ENCODE measurements at regions not wholly inside any gene's neighbourhood (a gene's known extent, or its start where the extent isn't known, plus 50 kb on each side); places are given as distances from the start of the nearest gene placed in this dataset.
"Not testable (repeated sequence)": the region's sequence is repeated elsewhere in the genome, so short reads cannot be mapped to it uniquely, and the experiment has no call there.

DNA sequence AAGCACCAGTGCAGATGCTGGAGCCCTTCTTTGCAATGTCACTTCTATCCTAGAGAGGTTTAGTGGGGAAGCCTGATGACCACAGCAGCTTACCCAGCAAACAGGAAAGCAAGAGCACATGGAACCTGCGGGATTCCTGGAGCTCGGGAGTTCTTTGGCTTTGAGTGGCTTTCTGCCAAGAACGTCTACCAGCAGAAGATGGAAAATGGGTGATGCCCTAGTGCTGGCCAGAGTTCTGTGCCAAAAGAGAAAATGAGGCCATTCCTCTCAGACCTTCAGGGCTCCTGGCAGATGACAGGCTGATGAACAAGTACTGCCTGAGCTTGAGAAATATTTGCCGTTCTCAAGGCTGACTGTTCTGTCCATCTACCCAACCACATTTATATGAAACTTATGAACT, 332.1 kb upstream of the CCL2 start:
- no peak overlapping the region for H3K27ac Mint-ChIP-seq
- no peak for DNase-seq
- peaks cover 0 to 4% (median 0%) of the 10 kb centered on the region in 3 donors for H3K27me3 Mint-ChIP-seq (ENCODE audit: low read depth in 3 of 3)
- no peak overlapping the region for H3K4me3 Mint-ChIP-seq
- no peaks in the 10 kb centered on the region for H3K9me3 Mint-ChIP-seq
- H3K4me1 Mint-ChIP-seq, result no peaks in the 10 kb centered on the region
- H3K36me3 Mint-ChIP-seq, result no peaks in the 10 kb centered on the region

DNA sequence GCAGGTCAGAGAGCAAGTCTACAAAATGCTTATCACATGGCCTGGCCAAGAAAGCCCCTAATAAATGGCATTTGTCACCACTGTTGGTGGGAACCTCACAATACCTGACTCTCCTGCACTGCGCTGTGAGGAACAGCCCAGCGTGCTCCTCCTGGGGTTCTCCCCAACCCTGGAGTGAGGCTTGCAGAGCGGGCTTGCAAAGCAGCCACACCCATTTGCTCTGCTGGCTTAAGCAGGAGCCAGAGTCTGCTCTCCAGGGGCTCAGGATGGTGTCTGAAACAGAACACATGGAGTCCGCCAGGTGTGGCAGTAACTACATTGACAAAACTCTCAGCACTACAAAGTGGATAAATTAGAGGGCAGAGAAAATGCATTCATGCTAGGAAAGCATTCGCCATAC, 331.0 kb upstream of the CCL2 start:
- H3K4me1 Mint-ChIP-seq, result no peaks in the 10 kb centered on the region

DNA sequence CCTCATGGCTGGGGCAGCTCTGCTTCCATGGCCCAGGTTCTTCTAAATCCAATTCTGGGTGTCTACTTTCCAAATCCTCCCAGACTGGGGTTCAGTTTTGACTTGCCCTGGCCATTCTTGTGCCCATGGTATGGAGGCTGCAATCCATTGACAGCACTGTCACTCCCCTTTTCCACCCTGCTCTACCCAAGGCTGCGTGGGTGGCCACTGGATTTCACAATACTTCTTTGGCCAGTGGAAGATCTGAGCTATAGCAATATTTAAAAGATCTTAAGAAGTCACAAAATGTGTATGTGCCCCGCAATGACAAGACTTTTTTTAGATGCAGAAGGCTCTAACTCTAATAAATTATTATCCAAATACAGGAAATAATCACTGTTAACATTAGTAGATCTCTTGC, 329.4 kb upstream of the CCL2 start:
- H3K4me3 Mint-ChIP-seq, result no peak overlapping the region
- H3K4me1 Mint-ChIP-seq, result no peaks in the 10 kb centered on the region
- H3K27me3 Mint-ChIP-seq (ENCODE audit: low read depth in 3 of 3), result peaks cover 0 to 4% (median 1%) of the 10 kb centered on the region in 3 donors
- no peak overlapping the region for H3K27ac Mint-ChIP-seq
- no peaks in the 10 kb centered on the region for H3K36me3 Mint-ChIP-seq
- DNase-seq, result no peak
- H3K9me3 Mint-ChIP-seq, result no peaks in the 10 kb centered on the region

More for the DNA sequence above, 331.0 kb upstream of the CCL2 start:
- Mint-ChIP-seq H3K27ac (no peak overlapping the region), H3K36me3 (no peaks in the 10 kb centered on the region), H3K27me3 (ENCODE audit: low read depth in 3 of 3) (peaks cover 0 to 4% (median 1%) of the 10 kb centered on the region in 3 donors), H3K4me3 (no peak overlapping the region), H3K9me3 (no peaks in the 10 kb centered on the region)
- DNase-seq, result no peak

DNA sequence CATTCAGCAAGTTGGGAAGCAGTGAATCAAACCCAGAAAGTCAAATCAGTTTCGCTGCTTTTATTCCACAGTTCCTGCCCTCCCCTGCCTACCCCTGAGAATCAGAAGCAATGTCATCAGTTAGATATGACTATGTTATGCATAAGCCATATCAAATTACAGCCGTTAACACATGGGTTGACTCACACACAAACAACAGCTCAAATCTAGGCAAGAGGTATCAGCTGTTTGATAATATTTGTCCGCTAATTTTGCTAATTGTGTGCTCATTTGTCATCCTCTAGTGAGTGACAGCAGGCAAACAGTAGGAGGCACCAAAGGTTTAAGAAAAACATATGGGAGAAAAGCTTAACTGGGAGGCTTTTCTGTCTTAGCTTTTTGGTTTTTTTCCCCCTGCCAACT, 327.4 kb upstream of the CCL2 start:
- Mint-ChIP-seq H3K4me3 (no peak overlapping the region), H3K27ac (no peak overlapping the region), H3K4me1 (no peaks in the 10 kb centered on the region), H3K9me3 (no peaks in the 10 kb centered on the region), H3K27me3 (ENCODE audit: low read depth in 3 of 3) (peaks cover 0 to 6% (median 0%) of the 10 kb centered on the region in 3 donors), H3K36me3 (no peaks in the 10 kb centered on the region)
- no peak for DNase-seq

DNA sequence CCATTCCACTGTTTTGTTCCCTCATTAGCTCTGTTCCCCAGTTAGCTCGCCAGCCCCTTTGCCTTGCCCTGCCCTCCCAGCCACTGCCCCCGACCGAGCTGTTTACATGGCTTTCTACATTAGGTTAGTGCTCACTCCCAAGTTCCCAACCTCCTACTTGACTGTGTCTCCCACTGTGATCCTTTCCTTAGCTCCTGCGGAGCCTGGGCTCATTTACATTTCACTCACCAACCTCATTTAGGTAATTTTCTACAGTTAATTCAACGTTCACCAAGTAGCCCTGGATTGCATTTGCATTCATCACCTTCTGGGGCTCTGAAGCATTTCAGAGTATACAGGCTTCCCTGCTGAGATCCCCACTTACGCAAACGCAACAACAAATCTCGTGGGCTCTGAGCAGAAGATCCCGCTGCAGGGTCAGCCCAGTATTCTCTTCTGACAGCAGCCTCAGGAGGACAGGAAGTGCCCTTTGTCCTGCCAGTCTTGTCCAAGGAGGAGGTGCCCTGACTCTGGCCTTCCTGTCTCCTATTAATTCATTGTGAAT, 325.8 kb upstream of the CCL2 start:
- no peak overlapping the region for H3K4me3 Mint-ChIP-seq
- peaks cover 0 to 6% (median 0%) of the 10 kb centered on the region in 3 donors for H3K27me3 Mint-ChIP-seq (ENCODE audit: low read depth in 3 of 3)
- H3K27ac Mint-ChIP-seq, result peak overlapping the region in 1 of 6 donors; percentile 14
- no peaks in the 10 kb centered on the region for H3K4me1 Mint-ChIP-seq
- H3K9me3 Mint-ChIP-seq, result no peaks in the 10 kb centered on the region
- no peak for DNase-seq
- no peaks in the 10 kb centered on the region for H3K36me3 Mint-ChIP-seq

DNA sequence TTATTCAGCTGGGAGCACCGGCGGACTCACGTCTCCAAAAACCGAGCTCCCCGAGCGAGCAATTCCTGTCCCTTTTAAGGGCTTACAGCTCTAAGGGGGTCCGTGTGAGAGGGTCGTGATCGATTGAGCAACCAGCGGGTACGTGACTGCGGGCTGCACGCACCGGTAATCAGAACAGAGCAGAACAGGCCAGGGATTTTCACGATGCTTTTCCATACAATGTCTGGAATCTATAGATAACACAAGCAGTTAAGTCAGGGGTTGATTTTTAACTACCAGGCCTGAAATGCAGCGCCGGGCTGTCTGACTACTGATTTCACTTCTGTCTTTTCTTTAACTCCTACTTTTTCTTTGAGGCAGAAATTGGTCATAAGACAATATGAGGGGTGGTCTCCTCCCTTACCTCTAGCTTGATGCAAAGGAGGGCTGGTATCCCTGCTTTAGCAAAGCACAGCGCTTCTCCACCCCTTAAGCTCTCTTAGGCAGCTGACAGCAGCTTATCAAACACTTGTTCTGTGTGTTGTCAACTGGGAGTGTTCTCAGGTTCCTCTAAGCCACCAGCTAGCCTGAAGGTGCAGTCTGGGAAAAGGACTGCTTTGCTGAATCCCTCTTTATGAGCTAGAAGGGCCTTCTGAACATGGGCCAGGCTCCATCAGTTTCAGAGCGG, 323.8 kb upstream of the CCL2 start:
- H3K4me3 Mint-ChIP-seq; H3K4me1 Mint-ChIP-seq; H3K36me3 Mint-ChIP-seq; DNase-seq; H3K27ac Mint-ChIP-seq; H3K27me3 Mint-ChIP-seq (ENCODE audit: low read depth in 3 of 3); H3K9me3 Mint-ChIP-seq: not testable (repeated sequence)

DNA sequence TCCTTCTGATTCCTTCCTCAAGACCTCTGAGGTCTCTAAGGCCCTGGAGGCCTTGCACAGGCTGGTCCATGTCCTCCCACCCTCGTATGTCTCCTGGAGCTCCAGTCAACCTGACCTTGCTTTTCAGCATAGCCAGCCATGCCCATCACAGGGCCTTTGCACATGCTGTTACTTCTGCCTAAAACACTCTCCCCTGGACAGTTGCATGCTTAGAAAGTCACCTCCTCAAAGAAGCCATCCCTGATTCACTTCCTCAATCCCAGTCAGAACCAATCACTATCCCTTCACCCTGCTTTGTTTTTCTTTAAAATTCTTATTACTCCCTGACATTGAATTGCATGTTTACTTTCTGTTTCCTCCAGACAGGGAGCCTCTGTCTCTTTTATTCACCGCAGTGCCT, 322.1 kb upstream of the CCL2 start:
- DNase-seq, result no peak
- H3K4me1 Mint-ChIP-seq, result no peaks in the 10 kb centered on the region
- H3K9me3 Mint-ChIP-seq, result no peaks in the 10 kb centered on the region
- H3K27ac Mint-ChIP-seq, result no peak overlapping the region
- H3K27me3 Mint-ChIP-seq (ENCODE audit: low read depth in 3 of 3), result peaks cover 0 to 8% (median 0%) of the 10 kb centered on the region in 3 donors
- H3K4me3 Mint-ChIP-seq, result no peak overlapping the region
- H3K36me3 Mint-ChIP-seq, result no peaks in the 10 kb centered on the region

DNA sequence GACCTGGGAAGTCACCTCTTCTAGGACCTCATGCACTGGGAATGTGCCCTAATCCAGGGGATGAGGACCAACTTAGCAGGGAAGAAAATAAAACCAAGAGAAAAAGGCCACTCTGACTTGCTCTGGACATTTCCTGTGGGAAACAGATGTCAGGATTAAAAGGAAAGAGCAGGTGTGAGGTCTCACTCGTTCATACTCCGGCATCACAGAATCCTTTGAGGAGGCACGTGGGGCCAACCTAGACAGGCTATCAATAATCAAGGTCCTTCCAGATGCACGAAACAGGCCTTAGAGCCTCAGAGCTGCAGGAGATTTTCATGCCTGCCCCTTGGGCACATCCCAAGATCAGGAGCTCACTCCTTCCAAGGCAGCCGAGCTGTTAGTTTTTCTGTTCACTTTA, 321.5 kb upstream of the CCL2 start:
- no peak overlapping the region for H3K4me3 Mint-ChIP-seq
- no peaks in the 10 kb centered on the region for H3K4me1 Mint-ChIP-seq
- H3K36me3 Mint-ChIP-seq, result no peaks in the 10 kb centered on the region
- no peak for DNase-seq
- peaks cover 0 to 8% (median 0%) of the 10 kb centered on the region in 3 donors for H3K27me3 Mint-ChIP-seq (ENCODE audit: low read depth in 3 of 3)
- no peaks in the 10 kb centered on the region for H3K9me3 Mint-ChIP-seq
- H3K27ac Mint-ChIP-seq, result no peak overlapping the region

DNA sequence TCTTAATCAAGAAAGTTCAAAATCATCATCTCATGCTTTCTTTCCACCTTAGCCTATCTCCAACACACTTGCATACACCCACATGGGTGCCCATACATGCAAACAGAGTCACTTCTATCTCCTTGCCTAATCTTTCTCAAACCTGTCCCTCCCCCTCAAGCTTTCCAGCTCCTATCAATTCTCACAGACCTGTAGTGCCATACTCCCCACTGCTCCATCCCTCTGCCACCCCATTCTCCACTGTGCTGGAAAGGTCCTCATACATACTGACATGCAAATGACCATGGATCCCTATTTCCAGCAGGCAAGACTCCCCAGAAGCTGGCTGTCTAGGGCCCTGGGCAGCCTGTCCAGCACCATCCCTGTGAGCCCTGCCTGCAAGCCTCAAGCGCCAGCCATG, 320.4 kb upstream of the CCL2 start:
- H3K4me1 Mint-ChIP-seq, result no peaks in the 10 kb centered on the region
- H3K27ac Mint-ChIP-seq, result no peak overlapping the region
- no peaks in the 10 kb centered on the region for H3K9me3 Mint-ChIP-seq
- H3K27me3 Mint-ChIP-seq (ENCODE audit: low read depth in 3 of 3), result peaks cover 0 to 7% (median 0%) of the 10 kb centered on the region in 3 donors
- no peak overlapping the region for H3K4me3 Mint-ChIP-seq
- no peak for DNase-seq
- no peaks in the 10 kb centered on the region for H3K36me3 Mint-ChIP-seq

DNA sequence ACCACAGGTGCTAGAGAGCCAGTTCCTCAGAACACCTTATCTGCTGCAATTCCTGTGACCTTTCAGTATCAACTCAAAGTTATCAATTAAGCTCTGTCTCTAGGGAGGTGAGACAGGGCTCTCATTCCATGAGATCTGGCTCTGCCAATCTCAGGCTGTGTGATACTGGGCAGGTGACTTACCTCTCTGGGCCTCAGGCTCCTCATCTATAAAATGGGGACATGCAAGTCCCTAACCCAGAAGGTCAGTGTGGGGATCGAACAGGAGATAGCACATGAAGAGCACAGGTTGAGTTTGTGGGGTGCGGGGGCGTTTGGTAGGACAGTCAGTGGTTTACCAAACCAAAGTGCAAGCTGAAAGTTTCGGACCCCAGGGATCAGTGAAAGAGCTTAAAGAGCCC, 319.3 kb upstream of the CCL2 start:
- H3K36me3 Mint-ChIP-seq, result no peaks in the 10 kb centered on the region
- peaks cover 0 to 8% (median 3%) of the 10 kb centered on the region in 3 donors for H3K27me3 Mint-ChIP-seq (ENCODE audit: low read depth in 3 of 3)
- no peak overlapping the region for H3K4me3 Mint-ChIP-seq
- no peaks in the 10 kb centered on the region for H3K9me3 Mint-ChIP-seq
- H3K27ac Mint-ChIP-seq, result no peak overlapping the region
- H3K4me1 Mint-ChIP-seq, result no peaks in the 10 kb centered on the region
- no peak for DNase-seq

DNA sequence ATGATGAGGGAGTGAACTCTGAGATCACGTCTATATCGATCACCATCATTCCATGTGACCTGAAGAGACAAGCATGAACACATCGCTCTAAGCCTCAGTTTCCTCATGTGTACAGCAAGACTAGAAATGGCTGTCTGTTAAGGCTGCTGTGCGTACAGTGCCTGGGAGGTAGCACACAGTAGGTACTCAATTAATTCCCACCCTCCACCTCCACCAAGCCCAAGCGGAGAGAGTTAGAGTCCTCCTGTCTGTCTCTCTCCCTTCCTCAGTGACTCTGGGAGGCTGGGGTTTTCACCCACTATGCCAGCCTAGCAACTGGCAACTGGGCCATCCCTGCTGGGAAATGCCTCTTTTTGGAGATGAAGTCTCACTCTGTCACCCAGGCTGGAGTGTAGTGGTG, 318.3 kb upstream of the CCL2 start:
- Mint-ChIP-seq H3K4me1 (no peaks in the 10 kb centered on the region), H3K27ac (no peak overlapping the region), H3K27me3 (ENCODE audit: low read depth in 3 of 3) (peaks cover 0 to 7% (median 3%) of the 10 kb centered on the region in 3 donors), H3K4me3 (no peak overlapping the region), H3K36me3 (no peaks in the 10 kb centered on the region), H3K9me3 (no peaks in the 10 kb centered on the region)
- no peak for DNase-seq

DNA sequence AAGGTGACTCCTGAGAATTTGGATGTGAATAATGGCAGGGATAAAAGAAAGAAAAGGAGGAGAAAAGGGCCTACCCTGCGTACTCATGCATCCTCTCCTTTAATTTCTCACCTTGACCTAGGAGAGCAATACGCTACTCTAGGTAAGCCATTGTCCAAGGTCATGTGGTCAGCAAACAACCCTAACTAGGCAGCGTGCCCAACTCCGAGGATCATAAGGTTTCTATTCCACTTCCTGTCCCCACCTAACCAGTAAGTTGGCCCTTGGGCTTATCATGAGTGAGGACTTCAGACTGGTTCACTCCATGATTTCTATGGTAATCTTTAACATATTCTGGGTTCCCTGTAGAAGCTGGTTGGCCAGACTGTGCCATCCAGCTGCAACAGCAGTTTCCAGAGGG, 315.1 kb upstream of the CCL2 start:
- no peak for DNase-seq
- H3K27ac Mint-ChIP-seq, result no peak overlapping the region
- no peaks in the 10 kb centered on the region for H3K4me1 Mint-ChIP-seq
- peaks cover 4 to 5% (median 4%) of the 10 kb centered on the region in 3 donors for H3K27me3 Mint-ChIP-seq (ENCODE audit: low read depth in 3 of 3)
- H3K36me3 Mint-ChIP-seq, result no peaks in the 10 kb centered on the region
- H3K4me3 Mint-ChIP-seq, result no peak overlapping the region
- H3K9me3 Mint-ChIP-seq, result no peaks in the 10 kb centered on the region

DNA sequence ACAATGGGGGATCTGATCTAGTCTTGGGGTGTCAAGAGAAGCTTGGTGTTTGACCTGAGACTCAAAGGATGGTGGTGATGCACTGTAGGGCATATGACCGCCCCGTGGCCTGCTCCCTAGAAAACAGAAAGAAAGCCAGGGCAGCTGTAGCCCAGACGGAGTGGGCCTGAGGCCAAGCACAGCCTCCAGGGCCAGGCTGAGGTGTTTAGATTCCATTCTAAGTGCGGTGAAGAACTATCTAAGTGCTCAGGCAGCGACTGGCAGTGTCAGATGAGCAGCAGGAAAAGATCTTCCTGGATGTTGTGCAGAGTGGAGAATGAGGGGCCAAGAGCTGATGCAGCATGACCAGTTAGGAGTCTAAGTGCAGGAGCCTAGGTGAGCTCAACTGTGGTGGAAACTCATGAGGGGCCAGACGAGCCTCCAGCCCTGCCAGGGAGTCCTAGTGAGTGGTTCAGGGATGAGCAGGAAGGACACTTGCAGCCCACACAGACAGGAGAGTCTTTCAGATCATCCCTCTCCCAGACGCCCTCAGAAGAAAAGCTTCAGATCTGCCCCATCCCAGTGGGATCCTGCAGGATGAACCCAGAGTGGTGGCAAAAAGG, 314.2 kb upstream of the CCL2 start:
- Mint-ChIP-seq H3K27me3 (ENCODE audit: low read depth in 3 of 3) (peaks cover 4 to 6% (median 4%) of the 10 kb centered on the region in 3 donors), H3K9me3 (no peaks in the 10 kb centered on the region), H3K36me3 (no peaks in the 10 kb centered on the region), H3K27ac (no peak overlapping the region), H3K4me1 (no peaks in the 10 kb centered on the region), H3K4me3 (no peak overlapping the region)
- DNase-seq, result no peak

DNA sequence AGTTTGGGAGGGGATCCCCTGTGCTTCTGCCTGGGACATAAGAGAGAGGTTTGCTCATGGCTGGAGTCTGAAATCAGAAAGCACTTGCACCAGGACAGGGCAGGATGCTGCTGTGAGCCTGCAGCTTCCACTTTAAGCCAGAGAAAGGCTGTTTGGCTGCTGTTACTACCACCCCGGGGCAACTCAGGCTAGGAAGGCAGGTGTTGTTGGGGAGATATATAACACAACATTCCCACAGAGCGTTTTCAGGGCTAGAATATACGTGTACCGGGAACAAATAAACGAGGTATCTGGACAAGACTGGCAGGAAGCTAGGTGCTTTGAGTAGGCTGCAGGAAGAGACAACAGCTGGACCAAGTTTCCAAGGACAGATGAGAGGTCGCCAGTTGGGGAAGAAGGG, 313.3 kb upstream of the CCL2 start:
- Mint-ChIP-seq H3K4me1 (no peaks in the 10 kb centered on the region), H3K4me3 (no peak overlapping the region), H3K36me3 (no peaks in the 10 kb centered on the region), H3K27ac (no peak overlapping the region), H3K27me3 (ENCODE audit: low read depth in 3 of 3) (peaks cover 3 to 9% (median 4%) of the 10 kb centered on the region in 3 donors), H3K9me3 (no peaks in the 10 kb centered on the region)
- DNase-seq, result no peak

DNA sequence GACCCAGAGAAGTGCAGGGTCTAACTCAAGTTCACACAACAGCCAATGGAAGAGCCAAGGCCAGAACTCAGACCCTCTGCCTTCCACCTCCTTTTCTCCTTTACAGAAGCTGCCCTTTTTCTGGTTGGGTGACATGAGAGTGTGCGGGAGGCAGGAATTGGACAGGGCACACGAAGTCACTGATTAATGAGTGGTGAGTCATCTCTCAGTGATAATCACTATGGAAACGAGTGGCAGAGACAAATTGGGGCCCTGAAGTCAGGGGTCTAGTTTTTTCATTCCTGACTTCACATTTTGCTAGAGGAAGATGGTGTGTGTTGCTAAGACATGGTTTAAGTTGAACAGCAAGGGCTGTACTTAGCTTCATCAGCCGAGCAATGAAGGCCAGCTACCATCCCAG, 312.7 kb upstream of the CCL2 start:
- no peaks in the 10 kb centered on the region for H3K4me1 Mint-ChIP-seq
- no peak overlapping the region for H3K27ac Mint-ChIP-seq
- H3K9me3 Mint-ChIP-seq, result no peaks in the 10 kb centered on the region
- DNase-seq, result no peak
- H3K4me3 Mint-ChIP-seq, result no peak overlapping the region
- peaks cover 3 to 9% (median 4%) of the 10 kb centered on the region in 3 donors for H3K27me3 Mint-ChIP-seq (ENCODE audit: low read depth in 3 of 3)
- H3K36me3 Mint-ChIP-seq, result no peaks in the 10 kb centered on the region

Measured in immature natural killer cell (primary cell).